ENCODE measurements at regions not wholly inside any gene's neighbourhood (a gene's known extent, or its start where the extent isn't known, plus 50 kb on each side); places are given as distances from the start of the nearest gene placed in this dataset.

DNA sequence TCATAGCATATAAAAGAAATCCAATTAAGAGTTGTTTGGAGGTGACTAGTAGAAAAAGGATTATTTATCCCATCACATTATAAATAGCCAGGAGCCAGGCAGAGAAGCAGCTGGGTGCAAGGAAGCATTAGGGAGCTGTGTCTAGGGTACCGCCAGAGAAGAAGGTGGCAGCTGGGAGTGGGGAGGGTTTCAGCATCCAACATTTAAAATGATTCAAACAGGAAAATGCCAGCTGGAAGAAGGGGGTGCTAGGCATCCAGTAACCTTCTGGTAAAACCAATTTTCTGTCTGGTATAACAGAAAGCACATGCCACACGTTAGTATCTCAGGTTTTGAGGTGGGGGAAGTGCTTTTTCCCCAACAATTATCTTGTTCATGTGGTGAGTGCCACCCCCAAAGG, 452.4 kb downstream of the ZEB2 start:
- DNase-seq, result no peak

DNA sequence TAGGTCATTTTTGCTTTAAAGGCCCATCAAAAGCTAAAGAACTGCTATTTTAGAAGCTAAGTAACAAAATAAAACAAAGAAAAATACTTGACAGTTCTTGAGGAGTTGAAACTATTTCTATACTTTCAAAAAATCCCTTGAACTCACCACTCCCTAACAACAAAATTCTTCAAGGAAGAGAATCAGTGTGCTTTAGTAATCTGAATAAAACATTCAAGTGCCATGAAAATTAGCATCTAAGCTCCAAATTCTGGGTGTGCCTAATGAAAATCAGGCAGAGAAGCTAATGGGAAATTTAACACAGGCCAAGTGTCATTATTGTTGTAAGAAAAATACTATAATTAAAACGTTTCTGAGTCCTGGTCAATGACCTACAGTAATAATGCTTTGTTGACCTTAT, 456.3 kb downstream of the ZEB2 start:
- no peak for DNase-seq

DNA sequence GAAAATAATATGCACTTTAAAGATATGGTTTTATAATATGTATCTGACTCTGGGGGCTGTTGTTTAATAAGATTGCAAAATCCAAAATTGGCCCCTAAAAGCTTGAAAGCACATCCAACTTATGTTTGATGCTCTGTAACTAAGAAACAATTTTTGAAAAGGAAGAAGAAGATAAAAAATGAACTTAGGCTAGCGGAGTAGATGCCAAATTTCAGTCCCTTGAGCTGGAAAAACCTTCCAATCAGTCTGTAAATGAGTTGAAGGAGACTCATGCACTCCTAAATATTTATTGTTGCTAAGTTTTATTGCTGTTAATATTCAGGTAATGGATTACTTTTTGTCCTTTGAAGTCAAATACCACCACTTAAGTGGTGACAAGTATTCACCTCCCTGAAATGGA, 465.0 kb downstream of the ZEB2 start:
- DNase-seq, result no peak

DNA sequence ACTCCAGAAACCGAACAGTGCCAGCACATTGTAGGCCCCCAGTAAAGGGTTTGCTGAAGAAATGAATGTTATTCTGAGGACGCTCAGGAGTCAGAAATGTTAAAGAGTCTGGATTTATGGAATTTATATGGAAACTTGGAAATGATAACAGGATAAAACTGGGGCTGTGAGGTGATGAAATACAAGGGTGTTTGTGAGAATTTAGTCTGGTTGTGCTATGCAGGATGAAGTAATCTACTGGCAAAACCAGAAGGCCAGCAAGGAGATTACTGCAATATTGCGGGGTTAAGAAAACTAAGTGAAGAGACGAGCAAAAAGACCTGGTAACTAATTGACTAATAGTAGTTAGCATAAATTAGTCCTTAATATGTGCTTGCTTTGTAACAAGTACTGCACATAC, 467.8 kb downstream of the ZEB2 start:
- no peak for DNase-seq

DNA sequence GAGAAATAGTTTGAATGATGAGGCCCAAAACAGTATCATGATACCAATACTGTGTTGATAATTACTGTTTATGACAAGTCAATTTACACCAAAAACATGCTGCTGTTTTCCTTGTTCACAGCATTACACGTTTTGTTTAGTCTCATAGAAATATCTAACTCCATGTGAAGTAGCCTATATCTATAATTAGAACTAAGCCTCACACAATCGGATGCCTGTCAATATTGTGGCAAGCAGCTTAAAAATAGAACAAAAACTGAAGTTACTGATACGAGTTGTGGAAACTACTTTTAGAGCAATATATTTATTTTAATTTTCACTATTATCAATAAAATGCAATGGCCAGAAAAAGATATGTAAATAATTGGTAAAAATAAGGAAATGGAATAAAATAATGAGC, 470.8 kb downstream of the ZEB2 start:
- no peak for DNase-seq

GRCh38 chr2:144048631-144049060, 471.3 kb downstream of the ZEB2 start:
- no peak for DNase-seq

DNA sequence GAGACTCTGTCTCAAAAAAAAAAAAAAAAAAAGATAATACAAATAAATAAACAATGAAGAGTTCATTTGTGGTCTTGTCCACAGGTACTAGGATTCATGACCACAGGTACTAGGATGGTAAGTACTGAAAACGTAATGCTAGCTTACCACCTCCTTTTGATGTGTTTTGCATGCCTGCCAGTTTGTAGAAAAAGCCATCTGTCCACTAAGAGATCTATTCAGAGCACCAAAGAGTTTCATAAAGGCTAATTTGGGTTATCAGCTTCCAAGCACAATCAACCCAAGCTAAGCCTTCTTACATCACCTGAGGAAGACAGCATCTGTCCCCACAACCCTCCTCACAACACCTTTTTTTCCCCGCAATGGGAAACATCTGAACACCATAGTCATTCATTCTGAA, 477.2 kb downstream of the ZEB2 start:
- no peak for DNase-seq

DNA sequence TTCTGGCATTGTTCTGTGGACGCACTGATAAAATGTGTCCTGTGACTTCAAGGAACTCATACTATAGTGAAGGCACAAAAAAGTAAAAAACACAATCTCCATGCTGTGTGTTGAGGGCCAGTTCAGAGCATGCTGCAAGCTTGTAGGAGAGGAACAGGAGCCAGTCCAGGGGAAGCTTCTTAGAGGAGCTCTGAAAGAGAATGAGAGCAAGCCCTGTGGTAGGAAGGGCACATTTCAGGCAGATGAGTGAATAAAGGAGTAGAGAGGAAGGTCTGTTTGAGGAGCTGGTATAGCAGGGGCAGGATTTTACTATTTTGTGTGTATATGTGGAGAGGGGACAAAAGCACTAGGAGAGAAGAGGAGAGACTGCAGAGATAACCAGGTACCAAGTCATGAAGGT, 478.3 kb downstream of the ZEB2 start:
- DNase-seq, result no peak

GRCh38 chr2:144040834-144041233, 479.1 kb downstream of the ZEB2 start:
- DNase-seq, result no peak

GRCh38 chr2:144032566-144032965, 487.4 kb downstream of the ZEB2 start:
- DNase-seq, result no peak

- no peak for DNase-seq
Observed at GRCh38 chr2:144030791-144031190, 489.1 kb downstream of the ZEB2 start.

DNA sequence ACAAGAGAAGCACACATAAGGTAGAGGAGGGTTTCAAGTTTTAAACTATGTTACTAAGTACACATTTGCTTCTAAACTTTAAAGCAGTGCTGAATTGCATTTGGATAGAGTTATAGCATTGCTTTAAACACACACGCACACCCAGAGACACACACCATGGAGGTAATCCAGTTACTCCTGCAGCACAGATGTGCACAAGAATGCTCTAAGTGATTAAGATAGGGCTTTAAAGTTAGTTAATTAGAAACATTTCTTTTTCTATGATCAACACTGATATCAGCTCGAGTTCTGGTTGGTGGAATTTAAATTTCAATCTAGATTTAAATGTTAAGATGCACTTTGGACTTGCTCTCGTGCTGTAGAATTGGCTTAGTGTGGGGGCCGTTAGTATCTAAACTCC, 492.3 kb downstream of the ZEB2 start:
- DNase-seq, result no peak

DNA sequence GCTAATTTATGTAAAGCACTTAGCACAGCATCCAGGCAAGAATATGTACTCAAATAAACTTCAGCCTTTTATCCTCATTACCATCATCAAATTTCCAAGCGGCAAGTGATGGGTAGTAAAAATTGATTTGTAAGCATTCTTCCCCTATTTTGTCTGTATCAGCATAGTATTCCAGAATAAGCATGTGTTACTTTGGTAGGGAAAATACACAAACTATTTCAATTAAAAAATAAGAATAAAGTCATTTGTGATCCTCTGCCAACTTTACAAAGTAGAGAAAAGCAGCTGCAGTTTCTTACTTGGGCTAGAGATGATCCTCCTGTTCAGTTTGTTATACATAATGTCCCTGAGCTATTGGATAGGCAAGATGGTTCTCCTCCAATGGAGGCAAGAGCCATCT, 493.2 kb downstream of the ZEB2 start:
- no peak for DNase-seq

DNA sequence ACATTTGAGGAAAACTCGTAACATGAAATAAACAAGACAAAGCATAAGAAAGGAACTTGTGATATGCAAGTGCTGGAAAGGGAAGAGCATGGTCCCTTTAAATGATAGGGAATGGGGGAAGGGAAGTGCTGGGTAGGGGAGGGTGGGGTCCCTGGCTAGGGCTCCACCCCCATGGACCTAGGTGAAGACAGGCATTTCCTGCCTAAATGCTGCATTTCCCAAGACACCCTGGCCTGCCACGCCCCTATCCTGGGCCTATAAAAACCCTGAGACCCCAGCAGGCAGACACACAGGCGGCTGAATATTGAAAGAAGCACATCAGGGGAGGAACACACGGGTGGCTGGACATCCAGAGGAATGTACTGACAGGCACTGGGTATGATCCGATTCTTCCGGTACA, 499.9 kb downstream of the ZEB2 start:
- no peak for DNase-seq

DNA sequence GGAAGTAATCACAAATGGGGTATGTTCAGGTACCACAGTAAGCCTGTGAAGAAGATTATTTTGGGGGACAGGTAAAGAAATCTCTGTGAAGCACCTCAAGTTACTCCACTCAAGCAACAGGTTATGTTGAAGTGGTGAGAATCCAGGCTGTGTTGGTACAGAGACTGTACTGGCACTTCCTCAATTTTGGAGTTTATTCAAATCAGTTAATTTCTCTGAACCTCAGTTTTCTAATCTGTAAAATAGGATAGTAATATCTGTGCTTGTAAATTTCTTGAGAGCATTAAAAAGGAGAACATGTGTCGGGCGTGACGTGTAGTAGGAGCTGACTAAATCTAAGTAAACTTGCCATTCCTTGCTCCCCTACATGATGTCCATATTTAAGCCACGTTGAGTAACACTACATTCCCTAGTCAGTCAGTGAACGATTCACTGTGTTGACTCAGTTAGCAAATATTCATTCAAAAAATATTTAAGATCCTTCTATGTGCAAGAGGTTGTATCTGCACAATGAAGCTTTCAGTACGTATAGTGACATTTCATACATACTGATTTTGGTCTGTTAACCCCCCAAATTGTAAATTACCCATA, 504.2 kb downstream of the ZEB2 start:
- no peak for DNase-seq

DNA sequence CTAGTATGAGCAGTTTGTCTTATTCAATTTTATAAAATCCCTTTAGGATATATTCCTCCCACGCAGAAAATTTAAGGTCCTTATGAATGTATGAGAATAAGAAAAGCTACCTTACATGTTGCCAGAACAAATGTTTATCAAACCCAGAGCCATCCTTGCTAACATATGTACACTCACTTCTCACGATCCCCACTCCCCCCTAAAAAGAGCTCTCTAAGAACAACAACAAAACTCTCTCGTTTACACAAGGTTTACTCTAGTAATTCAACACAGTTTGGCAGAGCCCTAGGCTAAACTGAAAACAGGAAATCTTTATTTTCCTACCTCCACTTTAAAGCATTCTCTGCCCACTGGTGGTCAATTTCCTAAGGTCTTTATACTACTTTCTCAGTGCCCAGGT, 504.9 kb downstream of the ZEB2 start:
- DNase-seq, result no peak

DNA sequence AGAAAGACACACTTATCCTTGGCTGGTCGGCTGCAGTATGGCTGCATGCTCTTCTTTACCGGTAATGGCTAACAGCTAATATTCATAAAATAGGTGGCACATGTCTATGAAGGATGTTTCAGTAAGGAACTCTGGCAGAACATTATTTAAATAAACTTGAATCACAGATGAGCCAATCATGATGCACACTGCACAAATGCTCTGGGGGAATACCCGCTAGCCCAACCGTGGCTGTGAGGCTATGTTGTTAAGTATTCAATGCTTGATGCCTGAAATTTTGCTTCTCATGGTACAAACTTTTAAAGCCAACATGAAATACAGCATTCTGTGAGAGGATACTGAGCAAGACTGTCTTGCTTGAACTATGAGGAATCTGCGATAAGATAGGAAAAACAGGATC, 505.8 kb downstream of the ZEB2 start:
- DNase-seq, result no peak

GRCh38 chr2:144012304-144012703, 507.6 kb downstream of the ZEB2 start:
- no peak for DNase-seq

- DNase-seq, result no peak
Observed at GRCh38 chr2:144011553-144011952, 508.4 kb downstream of the ZEB2 start.

- no peak for DNase-seq
Observed at GRCh38 chr2:144011098-144011497, 508.8 kb downstream of the ZEB2 start.

DNA sequence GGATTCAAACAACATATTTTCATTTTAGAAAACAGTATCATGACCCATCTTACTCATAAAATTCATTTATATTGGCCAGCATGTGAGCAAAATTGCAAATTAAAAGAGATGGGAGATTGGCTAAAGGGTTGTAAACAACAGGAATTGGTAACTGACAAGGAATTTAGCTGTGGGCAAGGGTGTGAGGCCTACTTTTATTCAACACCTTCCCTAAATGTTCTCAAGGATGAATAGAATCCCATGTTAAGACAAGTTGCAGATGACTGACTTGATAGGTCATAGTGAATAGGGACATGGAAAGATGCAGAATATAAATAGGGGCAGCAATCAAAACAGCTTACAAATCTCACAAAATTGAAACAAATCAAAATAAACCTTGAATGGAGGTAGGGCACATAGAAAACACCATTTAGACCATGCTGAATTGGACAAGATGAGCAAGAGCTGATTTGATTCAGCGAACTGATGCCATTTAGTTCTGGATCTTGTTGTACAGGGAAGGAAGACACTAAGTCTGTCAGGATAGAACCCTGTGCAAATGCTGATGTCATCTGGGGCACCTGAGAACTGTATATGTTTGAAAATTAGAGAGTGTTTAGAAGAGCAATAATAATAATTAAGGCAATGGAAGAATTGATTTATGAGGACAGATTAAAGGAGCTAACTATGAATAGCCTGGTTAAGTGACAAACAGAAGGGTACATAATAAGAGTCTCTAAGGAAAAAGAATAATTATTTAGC, 509.7 kb downstream of the ZEB2 start:
- DNase-seq, result no peak

- DNase-seq, result no peak
Observed at GRCh38 chr2:144006139-144006538, 513.8 kb downstream of the ZEB2 start.

- DNase-seq, result no peak
Observed at GRCh38 chr2:144004742-144005141, 515.2 kb downstream of the ZEB2 start.

DNA sequence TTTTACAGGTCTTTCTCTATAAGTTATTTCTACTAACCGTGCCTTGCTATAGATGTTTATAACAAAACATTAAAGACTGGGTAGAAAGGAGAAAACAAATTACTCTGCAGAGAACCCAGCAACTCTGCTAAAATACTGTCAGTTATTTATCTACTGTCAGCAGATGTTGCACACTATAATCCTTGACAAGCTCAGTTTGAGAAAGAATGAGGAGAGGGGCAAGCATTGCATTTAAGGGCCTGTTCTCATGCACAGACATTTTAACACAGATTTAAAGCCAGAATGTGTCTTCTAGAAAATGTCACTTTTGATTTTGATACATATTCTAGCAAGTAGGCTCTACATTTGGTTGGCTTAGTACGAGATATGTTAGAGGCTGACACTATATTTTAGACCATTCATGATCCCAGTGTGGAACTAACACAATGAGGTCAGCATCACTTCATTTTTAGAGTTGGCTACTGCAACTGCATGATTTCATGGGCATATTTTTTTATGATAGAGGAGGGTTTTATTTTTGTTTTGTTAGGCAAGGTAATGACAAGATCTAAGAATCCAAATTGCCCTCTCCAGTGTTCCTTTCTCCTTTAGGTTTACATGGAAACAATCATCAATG, 516.4 kb downstream of the ZEB2 start:
- DNase-seq, result no peak

GRCh38 chr2:143996974-143997373, 522.9 kb downstream of the ZEB2 start:
- no peak for DNase-seq
